Calu3 (cell line): ENCODE measurements at regions not wholly inside any gene's neighbourhood (a gene's known extent, or its start where the extent isn't known, plus 50 kb on each side); places are given as distances from the start of the nearest gene placed in this dataset.

ENCODE experiments used
- BruUV-seq: library from RNA; stranded (reverse); fragments of 400-500 nt; replicated peaks from 2 replicates; lab custom pipeline; 2021; lab: Mats Ljungman, UMichigan
- CTCF ChIA-PET: fragments of 300-600 bp; sonication (Branson Sonifier 250); formaldehyde crosslinking; loops from one replicate; lab custom pipeline; 2022; ENCODE audit warnings: antibody characterized with exemption; lab: Charles Lee
- DNase-seq: peaks from one replicate; pipeline ENCODE4 v3.0.0; 2022
- H3K27ac Mint-ChIP-seq: one replicate; pipeline ENCODE4 v1.8.0; 2022; ENCODE audit warnings: mixed read lengths; ENCODE audit not compliant: unreplicated experiment
- H3K27me3 Mint-ChIP-seq: one replicate; pipeline ENCODE4 v1.8.0; 2022; ENCODE audit warnings: mixed read lengths; ENCODE audit not compliant: unreplicated experiment
- H3K36me3 Mint-ChIP-seq: one replicate; pipeline ENCODE4 v1.8.0; 2022; ENCODE audit warnings: mild to moderate bottlenecking, moderate library complexity, mixed read lengths; ENCODE audit not compliant: insufficient read depth, unreplicated experiment
- H3K4me1 Mint-ChIP-seq: one replicate; pipeline ENCODE4 v1.8.0; 2022; ENCODE audit warnings: mild to moderate bottlenecking, low read depth, mixed read lengths; ENCODE audit not compliant: unreplicated experiment
- H3K4me3 Mint-ChIP-seq: one replicate; pipeline ENCODE4 v1.8.0; 2022; ENCODE audit warnings: mild to moderate bottlenecking, low read depth, moderate library complexity, mixed read lengths; ENCODE audit not compliant: unreplicated experiment
- H3K9me3 Mint-ChIP-seq: one replicate; pipeline ENCODE4 v1.8.0; 2022; ENCODE audit warnings: low read depth, mixed read lengths; ENCODE audit not compliant: unreplicated experiment
- intact Hi-C: fragments of 100-400 bp; cut with micrococcal nuclease; formaldehyde crosslinking; loops from one replicate; pipeline ENCODE4 v1.10.0; 2022; ENCODE audit not compliant: unreplicated experiment
- TF ChIP-seq, protein P1 (sequence below): fragments of 200-600 bp; IDR thresholded peaks from one replicate; pipeline ENCODE4 v1.8.0; 2022; ENCODE audit warnings: antibody characterized with exemption; ENCODE audit not compliant: unreplicated experiment

DNA sequence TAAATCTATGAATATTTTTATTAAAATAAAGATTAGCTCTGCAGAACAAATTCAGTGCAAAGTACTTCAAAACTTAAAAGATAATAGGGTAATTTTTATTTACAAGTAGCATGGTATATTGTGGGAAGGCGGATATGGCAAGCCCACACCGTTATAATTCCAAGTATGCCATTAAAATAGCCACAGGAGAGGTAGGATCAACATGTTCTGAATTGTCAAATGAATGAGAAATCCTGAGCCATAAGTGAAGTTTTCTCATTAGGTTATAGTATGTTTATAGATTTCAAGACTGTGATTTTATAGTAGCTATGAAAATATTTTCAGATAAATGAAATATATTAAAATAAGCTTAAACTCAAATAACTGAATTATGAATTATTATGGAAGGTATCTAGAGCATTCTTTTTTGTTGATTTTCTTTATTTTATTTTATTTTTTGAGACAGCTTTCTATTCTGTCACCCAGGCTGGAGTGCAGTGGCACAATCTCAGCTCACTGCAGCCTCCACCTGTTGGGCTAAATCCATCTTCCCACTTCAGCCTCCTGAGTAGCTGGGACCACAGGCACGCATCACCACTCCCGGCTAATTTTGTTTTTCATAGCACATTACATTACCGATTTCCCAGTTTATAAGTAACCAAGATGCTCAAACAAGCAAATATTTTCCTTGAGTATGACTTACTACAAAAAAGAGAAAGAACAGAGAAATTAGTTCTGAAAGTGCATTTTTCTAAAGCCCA is 956.6 kb downstream of the GATA3 start:
- Mint-ChIP-seq H3K27ac (no peak overlapping the region), H3K9me3 (no peaks in the 10 kb centered on the region), H3K36me3 (no peaks in the 10 kb centered on the region), H3K27me3 (no peaks in the 10 kb centered on the region), H3K4me1 (no peaks in the 10 kb centered on the region), H3K4me3 (no peak overlapping the region)
- TF ChIP-seq, protein P1, sequence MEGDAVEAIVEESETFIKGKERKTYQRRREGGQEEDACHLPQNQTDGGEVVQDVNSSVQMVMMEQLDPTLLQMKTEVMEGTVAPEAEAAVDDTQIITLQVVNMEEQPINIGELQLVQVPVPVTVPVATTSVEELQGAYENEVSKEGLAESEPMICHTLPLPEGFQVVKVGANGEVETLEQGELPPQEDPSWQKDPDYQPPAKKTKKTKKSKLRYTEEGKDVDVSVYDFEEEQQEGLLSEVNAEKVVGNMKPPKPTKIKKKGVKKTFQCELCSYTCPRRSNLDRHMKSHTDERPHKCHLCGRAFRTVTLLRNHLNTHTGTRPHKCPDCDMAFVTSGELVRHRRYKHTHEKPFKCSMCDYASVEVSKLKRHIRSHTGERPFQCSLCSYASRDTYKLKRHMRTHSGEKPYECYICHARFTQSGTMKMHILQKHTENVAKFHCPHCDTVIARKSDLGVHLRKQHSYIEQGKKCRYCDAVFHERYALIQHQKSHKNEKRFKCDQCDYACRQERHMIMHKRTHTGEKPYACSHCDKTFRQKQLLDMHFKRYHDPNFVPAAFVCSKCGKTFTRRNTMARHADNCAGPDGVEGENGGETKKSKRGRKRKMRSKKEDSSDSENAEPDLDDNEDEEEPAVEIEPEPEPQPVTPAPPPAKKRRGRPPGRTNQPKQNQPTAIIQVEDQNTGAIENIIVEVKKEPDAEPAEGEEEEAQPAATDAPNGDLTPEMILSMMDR: no peak
- intact Hi-C loops: no loop called here
- no TSS peak for BruUV-seq
- no peak for DNase-seq
- CTCF ChIA-PET: no interaction called here

DNA sequence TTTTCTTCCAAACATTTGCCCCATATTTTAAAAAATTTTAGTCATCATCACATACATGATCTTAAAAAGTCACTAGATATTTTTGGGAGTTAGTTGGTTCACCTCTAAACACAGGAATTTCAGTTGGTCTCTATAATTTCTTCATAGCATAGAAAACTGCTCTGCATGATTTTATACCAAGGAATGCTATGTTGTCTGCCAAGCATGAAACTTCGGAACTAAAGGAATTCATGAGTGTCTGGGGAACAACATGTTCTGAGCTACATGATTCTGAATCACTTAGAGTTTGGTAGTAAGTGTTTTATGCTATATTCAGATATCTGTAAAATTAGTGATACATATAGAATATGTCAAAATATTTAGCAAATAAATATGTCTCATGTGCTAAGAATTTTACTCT is 957.8 kb downstream of the GATA3 start:
- CTCF ChIA-PET: no interaction called here
- H3K4me3 Mint-ChIP-seq: no peak overlapping the region

DNA sequence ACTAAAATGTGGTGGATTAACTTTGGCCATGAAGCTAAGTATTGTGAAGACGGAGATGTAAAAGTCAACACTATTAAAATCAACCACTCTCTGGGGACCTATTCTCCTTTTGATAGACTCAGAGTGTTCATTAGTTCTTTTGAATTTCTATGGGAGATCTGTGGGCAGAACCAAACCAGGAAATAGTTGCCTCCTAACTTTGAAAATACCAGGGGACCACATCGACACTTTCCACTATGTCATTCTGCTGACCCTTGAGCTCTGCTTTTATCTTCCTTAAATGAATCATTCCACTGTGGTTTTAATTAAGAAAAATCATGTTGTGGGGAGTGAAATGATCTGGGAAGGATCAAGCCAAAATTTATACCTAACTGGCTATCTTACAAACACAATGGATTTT is 960.5 kb downstream of the GATA3 start:
- TF ChIP-seq, protein P1: no peak
- Mint-ChIP-seq H3K27me3 (no peaks in the 10 kb centered on the region), H3K36me3 (no peaks in the 10 kb centered on the region), H3K4me1 (no peaks in the 10 kb centered on the region), H3K27ac (no peak overlapping the region), H3K9me3 (no peaks in the 10 kb centered on the region), H3K4me3 (no peak overlapping the region)
- CTCF ChIA-PET: interaction anchor here (1.0 kb wide), 1 partner anchor 11 kb away, joined by 3 read pairs; no protein-coding TSS in a partner anchor
- no peak for DNase-seq
- BruUV-seq: no TSS peak
- intact Hi-C loops: no loop called here

More for the DNA sequence above, 957.8 kb downstream of the GATA3 start:
- DNase-seq: no peak
- TF ChIP-seq, protein P1: no peak
- Mint-ChIP-seq H3K9me3 (no peaks in the 10 kb centered on the region), H3K27ac (no peak overlapping the region), H3K27me3 (no peaks in the 10 kb centered on the region), H3K36me3 (no peaks in the 10 kb centered on the region), H3K4me1 (no peaks in the 10 kb centered on the region)
- intact Hi-C loops: loop anchor here (1.0 kb wide), 1 partner anchor 37 kb away; no protein-coding TSS in a partner anchor
- no TSS peak for BruUV-seq

DNA sequence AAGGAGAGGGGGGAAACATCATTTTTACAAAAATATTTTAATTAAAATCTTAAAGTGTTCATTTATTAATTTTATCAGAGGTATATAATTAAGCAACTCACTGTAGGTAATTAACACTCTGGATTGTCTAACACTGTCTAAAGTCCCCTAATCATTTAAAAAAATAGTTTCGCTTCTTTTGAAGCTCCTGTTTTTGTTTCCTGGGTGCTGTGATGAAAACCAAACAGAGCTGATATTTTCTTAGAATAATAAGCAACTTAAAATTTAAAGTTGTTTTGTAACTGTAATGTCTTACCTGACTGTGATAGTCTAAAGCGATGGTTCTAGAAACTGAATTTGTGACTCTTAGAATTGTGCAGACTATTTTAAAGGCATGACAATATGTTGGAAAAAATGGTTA is 961.0 kb downstream of the GATA3 start:
- intact Hi-C loops: no loop called here
- DNase-seq: no peak
- CTCF ChIA-PET: interaction anchor here (1.0 kb wide), 1 partner anchor 12 kb away, joined by 3 read pairs; no protein-coding TSS in a partner anchor
- H3K27ac Mint-ChIP-seq: no peak overlapping the region
- no TSS peak for BruUV-seq
- H3K9me3 Mint-ChIP-seq: no peaks in the 10 kb centered on the region
- TF ChIP-seq, protein P1: no peak
- H3K4me3 Mint-ChIP-seq: no peak overlapping the region
- H3K27me3 Mint-ChIP-seq: no peaks in the 10 kb centered on the region
- H3K4me1 Mint-ChIP-seq: no peaks in the 10 kb centered on the region
- no peaks in the 10 kb centered on the region for H3K36me3 Mint-ChIP-seq
